ENCODE measurements at regions not wholly inside any gene's neighbourhood (a gene's known extent, or its start where the extent isn't known, plus 50 kb on each side); places are given as distances from the start of the nearest gene placed in this dataset.

DNA sequence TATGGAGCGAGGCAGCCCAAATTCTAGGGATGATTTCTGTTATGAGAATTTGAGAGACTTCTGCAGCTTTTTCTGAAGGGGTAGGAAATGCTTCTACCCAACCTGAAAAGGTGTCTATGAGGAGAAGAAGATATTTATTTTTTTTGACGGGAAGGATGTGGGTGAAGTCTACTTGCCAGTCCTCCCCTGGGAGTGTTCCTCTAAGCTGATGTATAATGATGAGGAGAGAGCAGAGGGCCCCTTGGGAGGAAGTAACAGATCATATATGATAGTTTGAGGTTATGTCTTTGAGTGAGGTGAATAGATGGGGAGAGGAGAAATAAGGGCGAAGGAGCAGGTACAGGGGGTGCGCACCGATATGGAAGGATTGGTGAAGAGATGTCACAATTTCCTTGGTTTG is 910.6 kb upstream of the SLITRK5 start:
- H3K4me3 ChIP-seq (ENCODE audit: control insufficient read depth in 2 of 3, extremely low read depth in 1 of 3, insufficient read depth in 2 of 3, low read depth in 1 of 3, low read length in 3 of 3), result no peak overlapping the region
- H3K9me3 ChIP-seq (ENCODE audit: control insufficient read depth, low read depth, low read length), result peaks cover 2% of the 10 kb centered on the region
- H2AFZ ChIP-seq (ENCODE audit: control insufficient read depth, low read length), result no peak overlapping the region
- no peak overlapping the region for H3K27ac ChIP-seq (ENCODE audit: control insufficient read depth, insufficient read depth, low read length)
- DNase-seq (ENCODE audit: low read depth, low spot score) (no peak), FAIRE-seq (no peak)
- TF ChIP-seq, protein P1, sequence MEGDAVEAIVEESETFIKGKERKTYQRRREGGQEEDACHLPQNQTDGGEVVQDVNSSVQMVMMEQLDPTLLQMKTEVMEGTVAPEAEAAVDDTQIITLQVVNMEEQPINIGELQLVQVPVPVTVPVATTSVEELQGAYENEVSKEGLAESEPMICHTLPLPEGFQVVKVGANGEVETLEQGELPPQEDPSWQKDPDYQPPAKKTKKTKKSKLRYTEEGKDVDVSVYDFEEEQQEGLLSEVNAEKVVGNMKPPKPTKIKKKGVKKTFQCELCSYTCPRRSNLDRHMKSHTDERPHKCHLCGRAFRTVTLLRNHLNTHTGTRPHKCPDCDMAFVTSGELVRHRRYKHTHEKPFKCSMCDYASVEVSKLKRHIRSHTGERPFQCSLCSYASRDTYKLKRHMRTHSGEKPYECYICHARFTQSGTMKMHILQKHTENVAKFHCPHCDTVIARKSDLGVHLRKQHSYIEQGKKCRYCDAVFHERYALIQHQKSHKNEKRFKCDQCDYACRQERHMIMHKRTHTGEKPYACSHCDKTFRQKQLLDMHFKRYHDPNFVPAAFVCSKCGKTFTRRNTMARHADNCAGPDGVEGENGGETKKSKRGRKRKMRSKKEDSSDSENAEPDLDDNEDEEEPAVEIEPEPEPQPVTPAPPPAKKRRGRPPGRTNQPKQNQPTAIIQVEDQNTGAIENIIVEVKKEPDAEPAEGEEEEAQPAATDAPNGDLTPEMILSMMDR (optimal IDR thresholded peaks at IDR 0.05 in 1 of 3, IDR thresholded peaks at IDR 0.05 in 1 of 3, conservative IDR thresholded peaks at IDR 0.05 in 1 of 3; ENCODE audit: extremely low read depth in 1 of 3, insufficient read depth in 2 of 3, low read length in 3 of 3), result no peak
- no peak for TF ChIP-seq EZH2 (IDR thresholded peaks at IDR 0.05; ENCODE audit: low read length)
- H3K4me2 ChIP-seq (ENCODE audit: control insufficient read depth, extremely low read depth, insufficient read depth, low read depth, low read length), result no peak overlapping the region
- no peak overlapping the region for H3K9ac ChIP-seq (ENCODE audit: control insufficient read depth, extremely low read depth, insufficient read depth, low read length)
- H3K9me1 ChIP-seq (ENCODE audit: control insufficient read depth, extremely low read depth, insufficient read depth, low read length), result no peaks in the 10 kb centered on the region
- H4K20me1 ChIP-seq (ENCODE audit: control insufficient read depth, extremely low read depth, insufficient read depth, low read length), result no peaks in the 10 kb centered on the region
- H3K27me3 ChIP-seq (ENCODE audit: control insufficient read depth, extremely low read depth, insufficient read depth, low read length), result no peaks in the 10 kb centered on the region
- no peaks in the 10 kb centered on the region for H3K4me1 ChIP-seq (ENCODE audit: control insufficient read depth, extremely low read depth, insufficient read depth, low read length)
- dilution Hi-C loops (cut with MboI; ENCODE audit: extremely low pct_ligation_motif_present, low sequenced_read_pairs), result no loop called here
- H3K36me3 ChIP-seq (ENCODE audit: control insufficient read depth in 2 of 2, extremely low read depth in 1 of 2, insufficient read depth in 2 of 2, low read length in 2 of 2), result no peaks in the 10 kb centered on the region
- no peaks in the 10 kb centered on the region for H3K79me2 ChIP-seq (ENCODE audit: control insufficient read depth, insufficient read depth, low read length)

DNA sequence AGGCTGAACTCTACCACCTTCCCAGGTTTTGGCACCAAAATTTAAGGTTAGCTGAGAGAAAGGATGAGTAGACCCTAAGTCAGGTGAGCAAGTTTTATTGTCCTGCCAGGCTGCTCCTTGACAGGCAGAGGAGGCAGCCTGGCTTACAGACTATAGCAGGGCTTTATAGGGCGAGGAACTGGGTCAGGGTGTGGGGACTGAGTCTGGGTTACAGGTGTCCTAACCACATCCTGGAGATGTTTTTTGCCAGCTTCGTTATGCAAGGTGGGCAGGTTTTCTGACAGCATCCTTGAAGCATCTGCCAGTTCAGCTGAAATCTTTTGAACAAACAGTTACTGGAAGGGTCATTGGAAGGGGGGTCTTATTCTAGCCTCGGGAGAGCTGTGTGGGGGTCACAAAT is 905.7 kb upstream of the SLITRK5 start:
- TF ChIP-seq, protein P1 (optimal IDR thresholded peaks at IDR 0.05 in 1 of 3, IDR thresholded peaks at IDR 0.05 in 1 of 3, conservative IDR thresholded peaks at IDR 0.05 in 1 of 3; ENCODE audit: extremely low read depth in 1 of 3, insufficient read depth in 2 of 3, low read length in 3 of 3), result no peak
- Histone ChIP-seq H3K4me1 (ENCODE audit: control insufficient read depth, extremely low read depth, insufficient read depth, low read length) (no peaks in the 10 kb centered on the region), H3K36me3 (ENCODE audit: control insufficient read depth in 2 of 2, extremely low read depth in 1 of 2, insufficient read depth in 2 of 2, low read length in 2 of 2) (no peaks in the 10 kb centered on the region), H3K9me1 (ENCODE audit: control insufficient read depth, extremely low read depth, insufficient read depth, low read length) (no peaks in the 10 kb centered on the region), H3K27me3 (ENCODE audit: control insufficient read depth, extremely low read depth, insufficient read depth, low read length) (no peaks in the 10 kb centered on the region), H3K4me3 (ENCODE audit: control insufficient read depth in 2 of 3, extremely low read depth in 1 of 3, insufficient read depth in 2 of 3, low read depth in 1 of 3, low read length in 3 of 3) (no peak overlapping the region), H3K27ac (ENCODE audit: control insufficient read depth, insufficient read depth, low read length) (no peak overlapping the region), H4K20me1 (ENCODE audit: control insufficient read depth, extremely low read depth, insufficient read depth, low read length) (no peaks in the 10 kb centered on the region), H3K79me2 (ENCODE audit: control insufficient read depth, insufficient read depth, low read length) (no peaks in the 10 kb centered on the region), H2AFZ (ENCODE audit: control insufficient read depth, low read length) (no peak overlapping the region), H3K9ac (ENCODE audit: control insufficient read depth, extremely low read depth, insufficient read depth, low read length) (no peak overlapping the region), H3K4me2 (ENCODE audit: control insufficient read depth, extremely low read depth, insufficient read depth, low read depth, low read length) (no peak overlapping the region), H3K9me3 (ENCODE audit: control insufficient read depth, low read depth, low read length) (no peaks in the 10 kb centered on the region)
- FAIRE-seq, result no peak
- DNase-seq (ENCODE audit: low read depth, low spot score), result no peak
- dilution Hi-C loops (cut with MboI; ENCODE audit: extremely low pct_ligation_motif_present, low sequenced_read_pairs), result no loop called here
